Neural cell (in vitro differentiated cells): ENCODE measurements at regions not wholly inside any gene's neighbourhood (a gene's known extent, or its start where the extent isn't known, plus 50 kb on each side); places are given as distances from the start of the nearest gene placed in this dataset.

ENCODE experiments used
- H2AFZ ChIP-seq: fragments of 200-600, 300-800 bp; sonication (generic), shearing (Covaris generic); 2 replicates; pipeline ENCODE4 v1.6.0; 2014; ENCODE audit warnings: low read depth, mild to moderate bottlenecking, antibody characterized with exemption, low read length, moderate library complexity
- H3F3A ChIP-seq: fragments of 200-600 bp; shearing (Covaris generic); 2 replicates; pipeline ENCODE4 v1.6.1; 2016; ENCODE audit warnings: mild to moderate bottlenecking, moderate library complexity, mixed read lengths, antibody characterized with exemption, low read length; ENCODE audit not compliant: insufficient read depth, poor library complexity, severe bottlenecking
- H3K27ac ChIP-seq: fragments of 200-600, 300-800 bp; sonication (generic), shearing (Covaris generic); 2 replicates; pipeline ENCODE4 v1.5.1; 2014; ENCODE audit warnings: mild to moderate bottlenecking, low read length, moderate library complexity
- H3K27me3 ChIP-seq: fragments of 300-800, 200-600 bp; sonication (generic), shearing (Covaris generic); 2 replicates; pipeline ENCODE4 v1.6.0; 2014; ENCODE audit warnings: mild to moderate bottlenecking, low read depth, low read length, moderate library complexity; ENCODE audit not compliant: insufficient read depth
- H3K36me3 ChIP-seq: fragments of 300-800, 200-600 bp; sonication (generic), shearing (Covaris generic); 2 replicates; pipeline ENCODE4 v1.5.1; 2014; ENCODE audit warnings: mild to moderate bottlenecking, antibody characterized with exemption, low read length, moderate library complexity; ENCODE audit not compliant: insufficient read depth
- H3K4me2 ChIP-seq: fragments of 300-800, 200-600 bp; sonication (generic), shearing (Covaris generic); 2 replicates; pipeline ENCODE4 v1.6.0; 2014; ENCODE audit warnings: mild to moderate bottlenecking, low read length
- H3K4me3 ChIP-seq: fragments of 300-800, 200-600 bp; sonication (generic), shearing (Covaris generic); 2 replicates; pipeline ENCODE4 v1.5.1; 2014; ENCODE audit warnings: mild to moderate bottlenecking, low read length, moderate library complexity
- H3K79me2 ChIP-seq: fragments of 200-600 bp; shearing (Covaris generic); replicated peaks from 2 replicates; pipeline ENCODE4 v1.6.0; 2014; ENCODE audit warnings: mild to moderate bottlenecking, low read length, moderate library complexity; ENCODE audit not compliant: insufficient read depth
- H3K9ac ChIP-seq: fragments of 300-800, 200-600 bp; sonication (generic), shearing (Covaris generic); 2 replicates; pipeline ENCODE4 v1.6.1; 2016; ENCODE audit warnings: mild to moderate bottlenecking, low read length, mixed read lengths
- H3K9me2 ChIP-seq: fragments of 200-600 bp; shearing (Covaris generic); 2 replicates; pipeline ENCODE4 v1.6.1; 2016; ENCODE audit warnings: mild to moderate bottlenecking, low read length, mixed read lengths; ENCODE audit not compliant: insufficient read depth
- H3K9me3 ChIP-seq: fragments of 200-600, 300-800 bp; sonication (generic), shearing (Covaris generic); 2 replicates; pipeline ENCODE4 v1.6.1; 2016; ENCODE audit warnings: mild to moderate bottlenecking, mixed run types, low read length, moderate library complexity, mixed read lengths
- H4K20me1 ChIP-seq: fragments of 200-600 bp; shearing (Covaris generic); 2 replicates; pipeline ENCODE4 v1.6.1; 2016; ENCODE audit warnings: mild to moderate bottlenecking, mixed run types; ENCODE audit not compliant: insufficient read depth
- CTCF ChIP-seq: fragments of 450-650 bp; IDR thresholded peaks from 2 replicates; pipeline ENCODE4 v1.5.1; 2014; ENCODE audit warnings: antibody characterized with exemption, mild to moderate bottlenecking, moderate library complexity; ENCODE audit not compliant: poor library complexity, severe bottlenecking
- EP300 ChIP-seq: fragments of 450-650 bp; conservative IDR thresholded peaks from 2 replicates; pipeline ENCODE4 v1.6.1; 2014; ENCODE audit warnings: antibody characterized with exemption, mild to moderate bottlenecking, moderate library complexity; ENCODE audit not compliant: poor library complexity, severe bottlenecking
- EZH2 ChIP-seq: fragments of 200-600, 300-800 bp; shearing (Covaris generic), sonication (generic); IDR thresholded peaks from 2 replicates; pipeline ENCODE4 v1.6.1; 2014; ENCODE audit warnings: antibody characterized with exemption, low read length, borderline replicate concordance, mild to moderate bottlenecking; ENCODE audit not compliant: insufficient read depth, poor library complexity, severe bottlenecking
- MXI1 ChIP-seq: fragments of 450-650 bp; conservative IDR thresholded peaks from 2 replicates; pipeline ENCODE4 v1.6.1; 2014; ENCODE audit warnings: antibody characterized with exemption, mild to moderate bottlenecking; ENCODE audit not compliant: poor library complexity, severe bottlenecking
- POLR2AphosphoS5 ChIP-seq: IDR thresholded peaks from 2 replicates; pipeline ENCODE4 v1.6.1; 2012
- RAD21 ChIP-seq: fragments of 450-650 bp; conservative IDR thresholded peaks from 2 replicates; pipeline ENCODE4 v1.6.1; 2014; ENCODE audit warnings: antibody characterized with exemption, mild to moderate bottlenecking, moderate library complexity
- REST ChIP-seq: IDR thresholded peaks from 2 replicates; pipeline ENCODE4 v1.6.1; 2012; ENCODE audit warnings: borderline replicate concordance
- SMC3 ChIP-seq: fragments of 450-650 bp; conservative IDR thresholded peaks from 2 replicates; pipeline ENCODE4 v1.6.1; 2014; ENCODE audit warnings: antibody characterized with exemption, mild to moderate bottlenecking, moderate library complexity; ENCODE audit not compliant: poor library complexity
- TAF1 ChIP-seq: IDR thresholded peaks from 2 replicates; pipeline ENCODE4 v1.6.1; 2012; ENCODE audit warnings: low read depth

- H2AFZ ChIP-seq, result no peak overlapping the region
Measured at GRCh38 chr2:176467595-176467994, 198.4 kb downstream of the MTX2 start.

GRCh38 chr2:176468457-176469113 lies 199.3 kb downstream of the MTX2 start:
- Histone ChIP-seq H3K9me3 (no peaks in the 10 kb centered on the region), H2AFZ (no peak overlapping the region), H3K4me2 (no peak overlapping the region), H3K9ac (no peak overlapping the region), H3K4me3 (no peak overlapping the region), H3K27me3 (no peaks in the 10 kb centered on the region), H3K27ac (no peak overlapping the region), H3K9me2 (no peaks in the 10 kb centered on the region), H3K36me3 (no peaks in the 10 kb centered on the region), H4K20me1 (no peaks in the 10 kb centered on the region), H3K79me2 (no peaks in the 10 kb centered on the region), H3F3A (no peaks in the 10 kb centered on the region)
- no peak for TF ChIP-seq REST
- TF ChIP-seq RAD21, result no peak
- no peak for TF ChIP-seq SMC3
- TF ChIP-seq POLR2AphosphoS5, result no peak
- no peak for TF ChIP-seq EZH2
- TF ChIP-seq EP300, result no peak

More at GRCh38 chr2:176467595-176467994, 198.4 kb downstream of the MTX2 start:
- Histone ChIP-seq H3K36me3 (no peaks in the 10 kb centered on the region), H3K27ac (no peak overlapping the region), H3K27me3 (no peaks in the 10 kb centered on the region), H3K9ac (no peak overlapping the region), H3K9me2 (no peaks in the 10 kb centered on the region), H3F3A (no peaks in the 10 kb centered on the region), H3K4me3 (no peak overlapping the region), H4K20me1 (no peaks in the 10 kb centered on the region), H3K79me2 (no peaks in the 10 kb centered on the region), H3K4me2 (no peak overlapping the region), H3K9me3 (no peaks in the 10 kb centered on the region)
- TF ChIP-seq TAF1 (no peak), EP300 (no peak), EZH2 (no peak), MXI1 (no peak), CTCF (no peak), SMC3 (no peak), REST (no peak), POLR2AphosphoS5 (no peak), RAD21 (no peak)
